GM20000 (cell line): ENCODE measurements at regions not wholly inside any gene's neighbourhood (a gene's known extent, or its start where the extent isn't known, plus 50 kb on each side); places are given as distances from the start of the nearest gene placed in this dataset.

ENCODE experiments used
- DNase-seq: peaks from one replicate; pipeline ENCODE4 v3.0.0; 2012; ENCODE audit warnings: low spot score
- TF ChIP-seq, protein P1 (sequence below): IDR thresholded peaks from 2 replicates; pipeline ENCODE4 v1.5.1; 2012; ENCODE audit warnings: mild to moderate bottlenecking, control low read depth; ENCODE audit errors: extremely low read depth, missing control alignments

DNA sequence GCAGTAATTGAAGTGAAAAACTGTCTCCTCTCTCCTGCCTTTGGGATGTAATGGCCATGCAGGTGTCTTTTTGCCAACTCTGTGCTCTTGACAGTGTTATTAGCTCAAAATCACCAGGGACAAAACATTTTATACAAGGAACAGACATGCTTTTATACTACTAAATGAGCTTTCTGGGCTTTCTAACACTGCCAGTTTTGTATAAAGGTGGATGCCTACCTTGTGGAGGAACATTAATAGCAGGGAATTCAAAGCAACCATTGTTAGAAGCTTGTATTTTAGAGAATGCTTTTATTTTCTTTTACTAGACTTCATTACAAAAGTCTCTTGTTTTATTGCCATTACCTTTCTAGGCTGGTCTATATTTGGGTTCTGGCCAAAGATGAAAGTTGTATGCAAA lies 54.7 kb upstream of the ARSJ start:
- DNase-seq: no peak
- TF ChIP-seq, protein P1, sequence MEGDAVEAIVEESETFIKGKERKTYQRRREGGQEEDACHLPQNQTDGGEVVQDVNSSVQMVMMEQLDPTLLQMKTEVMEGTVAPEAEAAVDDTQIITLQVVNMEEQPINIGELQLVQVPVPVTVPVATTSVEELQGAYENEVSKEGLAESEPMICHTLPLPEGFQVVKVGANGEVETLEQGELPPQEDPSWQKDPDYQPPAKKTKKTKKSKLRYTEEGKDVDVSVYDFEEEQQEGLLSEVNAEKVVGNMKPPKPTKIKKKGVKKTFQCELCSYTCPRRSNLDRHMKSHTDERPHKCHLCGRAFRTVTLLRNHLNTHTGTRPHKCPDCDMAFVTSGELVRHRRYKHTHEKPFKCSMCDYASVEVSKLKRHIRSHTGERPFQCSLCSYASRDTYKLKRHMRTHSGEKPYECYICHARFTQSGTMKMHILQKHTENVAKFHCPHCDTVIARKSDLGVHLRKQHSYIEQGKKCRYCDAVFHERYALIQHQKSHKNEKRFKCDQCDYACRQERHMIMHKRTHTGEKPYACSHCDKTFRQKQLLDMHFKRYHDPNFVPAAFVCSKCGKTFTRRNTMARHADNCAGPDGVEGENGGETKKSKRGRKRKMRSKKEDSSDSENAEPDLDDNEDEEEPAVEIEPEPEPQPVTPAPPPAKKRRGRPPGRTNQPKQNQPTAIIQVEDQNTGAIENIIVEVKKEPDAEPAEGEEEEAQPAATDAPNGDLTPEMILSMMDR: no peak

DNA sequence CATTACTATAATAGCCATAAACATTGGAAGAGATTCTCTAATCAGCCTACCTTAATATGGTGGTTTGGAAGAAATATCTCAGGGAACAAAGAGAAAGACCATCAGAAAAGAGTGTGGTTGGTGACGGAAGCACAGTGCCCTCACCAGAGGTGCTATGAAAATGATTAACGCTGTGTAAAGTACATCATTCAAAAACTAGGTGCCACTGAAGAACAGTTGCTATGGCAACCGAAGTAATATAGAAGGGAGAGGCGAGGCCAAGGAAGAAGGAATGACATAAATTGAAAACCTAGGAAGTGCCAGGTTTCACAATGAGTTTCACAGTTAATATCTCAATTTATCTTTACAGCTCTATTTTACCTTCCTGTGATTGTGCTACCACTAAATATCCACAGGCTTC lies 57.0 kb upstream of the ARSJ start:
- TF ChIP-seq, protein P1: no peak
- DNase-seq: no peak

DNA sequence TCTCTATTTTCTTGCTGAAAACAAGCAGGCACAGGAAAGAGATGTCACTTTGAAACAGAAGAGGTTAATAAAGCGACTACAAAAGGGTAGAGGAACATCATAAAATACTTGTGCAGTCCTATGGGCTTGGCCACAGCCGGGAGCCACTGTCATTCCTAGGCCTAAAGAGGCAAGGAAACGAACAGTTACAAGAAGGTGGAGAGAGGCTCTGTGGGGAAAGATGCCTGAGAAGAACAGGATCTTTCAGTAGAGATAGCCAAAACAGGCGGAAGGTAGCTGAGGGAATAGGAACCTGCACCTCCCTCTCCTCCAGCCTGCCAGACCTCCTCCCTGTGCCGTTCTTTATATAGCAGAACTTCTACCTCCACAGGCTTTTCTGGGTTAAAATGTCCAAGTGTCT lies 57.4 kb upstream of the ARSJ start:
- DNase-seq: no peak
- TF ChIP-seq, protein P1: no peak

DNA sequence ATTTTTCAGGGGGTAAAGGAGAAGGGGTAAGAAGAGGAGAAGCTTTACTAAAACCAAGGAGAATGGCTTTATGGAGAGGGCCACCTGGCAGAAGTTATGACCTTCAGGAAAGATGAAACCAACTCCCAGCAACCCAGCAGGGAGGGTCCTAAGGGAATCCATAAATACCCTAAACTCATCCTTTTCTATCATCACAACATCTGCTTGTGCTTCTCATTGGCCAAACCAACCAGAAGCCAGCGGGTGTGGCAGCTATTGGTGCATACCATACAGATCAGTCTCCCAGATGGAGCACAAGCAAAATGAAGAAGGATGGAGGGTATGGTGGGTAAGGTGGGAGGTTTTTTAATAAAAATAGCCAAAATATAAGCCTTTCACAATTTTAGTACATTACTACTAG lies 58.5 kb upstream of the ARSJ start:
- DNase-seq: no peak
- TF ChIP-seq, protein P1: no peak

DNA sequence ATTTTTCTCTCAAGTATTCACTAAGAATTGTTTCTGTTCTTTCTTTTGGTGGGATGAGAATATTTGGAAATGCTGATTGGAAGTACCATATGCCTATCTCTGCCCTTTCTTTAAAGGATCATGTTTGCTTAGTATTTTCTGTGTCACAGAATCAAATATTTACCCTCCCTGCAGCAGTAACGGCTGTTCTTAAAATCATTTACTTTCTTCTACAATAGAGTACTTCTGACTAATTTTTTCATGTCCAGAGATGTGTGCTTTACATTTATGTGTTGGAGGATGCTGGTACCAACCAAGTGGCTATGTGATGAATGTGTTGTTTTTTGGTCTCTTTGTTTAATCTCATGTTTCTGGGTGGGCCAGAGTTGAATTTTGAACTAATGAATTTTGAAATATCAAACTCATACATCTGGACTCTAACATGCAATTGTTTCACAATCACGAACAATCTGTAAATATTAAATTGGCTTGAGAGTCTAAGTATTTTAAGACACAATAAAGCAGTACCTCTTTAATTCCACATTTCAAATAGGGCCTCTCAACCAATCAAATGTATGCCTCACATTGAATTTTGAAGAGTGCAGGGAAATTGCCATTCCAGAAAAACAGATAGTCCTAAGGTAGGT lies 59.4 kb upstream of the ARSJ start:
- TF ChIP-seq, protein P1: no peak

DNA sequence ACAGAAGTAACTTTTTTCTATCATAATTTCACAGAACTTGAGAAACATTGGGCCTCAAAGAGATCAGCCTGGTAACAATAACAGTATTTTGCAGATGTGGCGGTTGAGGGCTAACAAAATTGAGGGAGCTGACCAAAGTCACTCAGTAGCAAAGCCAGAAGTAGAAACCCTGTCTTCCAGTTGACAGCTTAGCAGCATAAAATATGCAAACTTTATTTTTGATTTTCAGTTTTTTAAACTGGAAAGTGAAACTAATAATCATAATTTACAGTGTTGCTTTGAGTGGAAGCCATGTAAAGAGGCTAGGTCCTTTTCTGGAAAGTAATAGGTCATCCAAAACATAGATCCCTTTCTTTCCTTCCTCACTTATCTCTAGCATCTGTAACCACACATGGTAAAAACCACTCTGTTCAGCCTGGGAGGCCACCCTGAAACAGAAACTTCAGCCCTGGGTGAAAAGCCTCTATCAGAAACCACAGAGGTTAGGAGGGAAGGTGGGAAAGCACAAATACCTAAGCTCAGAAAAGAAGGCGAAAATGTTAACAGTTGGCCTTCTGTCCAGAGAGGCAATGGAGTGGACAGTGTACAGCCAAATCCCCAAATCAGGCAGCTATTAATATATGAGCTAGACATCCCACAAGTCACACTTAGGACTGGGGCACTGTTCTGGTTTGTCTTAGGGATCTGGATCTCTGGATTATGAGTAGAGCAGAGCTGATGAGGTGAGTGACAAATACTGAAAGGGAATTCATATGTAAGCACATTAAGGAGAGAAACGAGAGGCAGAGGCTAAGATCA lies 61.1 kb upstream of the ARSJ start:
- TF ChIP-seq, protein P1: no peak
- DNase-seq: no peak

More for the DNA sequence above, 59.4 kb upstream of the ARSJ start:
- DNase-seq: no peak

DNA sequence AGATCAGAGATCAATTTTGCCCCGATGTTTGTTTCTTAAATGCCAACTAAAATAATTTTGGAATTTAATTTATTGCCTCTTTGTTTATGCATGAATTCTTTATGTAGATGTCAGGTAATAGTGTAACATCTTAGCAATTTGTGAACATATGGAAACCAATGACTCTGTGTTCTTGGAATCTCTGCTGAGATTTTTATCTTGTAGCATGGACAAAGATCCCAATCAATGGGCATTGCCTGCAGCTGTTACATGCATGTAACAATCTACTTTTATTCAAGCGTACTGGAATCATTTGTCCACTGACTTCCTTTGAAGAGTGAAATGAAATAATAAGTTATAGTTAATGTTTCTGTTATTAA lies 61.6 kb upstream of the ARSJ start:
- TF ChIP-seq, protein P1: no peak
- DNase-seq: no peak
